ENCODE measurements at regions not wholly inside any gene's neighbourhood (a gene's known extent, or its start where the extent isn't known, plus 50 kb on each side); places are given as distances from the start of the nearest gene placed in this dataset.
"Not testable (repeated sequence)": the region's sequence is repeated elsewhere in the genome, so short reads cannot be mapped to it uniquely, and the experiment has no call there.

GRCh38 chr4:79598214-79598613, 190.2 kb upstream of the GK2 start:
- no peak for TF ChIP-seq CTCF (IDR thresholded peaks at IDR 0.05; ENCODE audit: insufficient read depth, low read length, poor library complexity, severe bottlenecking)
- no peak for DNase-seq (ENCODE audit: extremely low read depth, insufficient read length)
- Histone ChIP-seq H3K4me3 (replicated peaks; ENCODE audit: low read depth, low read length) (no peak overlapping the region), H3K27me3 (replicated peaks; ENCODE audit: control insufficient read depth, insufficient read depth, low read length) (no peaks in the 10 kb centered on the region), H3K36me3 (ENCODE audit: control insufficient read depth, insufficient read depth, low read length) (no peaks in the 10 kb centered on the region)

- no peaks in the 10 kb centered on the region for H3K36me3 ChIP-seq (ENCODE audit: control insufficient read depth, insufficient read depth, low read length)
- H3K4me3 ChIP-seq (replicated peaks; ENCODE audit: low read depth, low read length) = no peak overlapping the region
- no peaks in the 10 kb centered on the region for H3K27me3 ChIP-seq (replicated peaks; ENCODE audit: control insufficient read depth, insufficient read depth, low read length)
- TF ChIP-seq CTCF (IDR thresholded peaks at IDR 0.05; ENCODE audit: insufficient read depth, low read length, poor library complexity, severe bottlenecking) = no peak
- no peak for DNase-seq (ENCODE audit: extremely low read depth, insufficient read length)
These were observed 189.2 kb upstream of the GK2 start for GRCh38 chr4:79597266-79597665.

GRCh38 chr4:79592218-79592617, 184.2 kb upstream of the GK2 start:
- not testable (repeated sequence) for H3K36me3 ChIP-seq (ENCODE audit: control insufficient read depth, insufficient read depth, low read length); DNase-seq (ENCODE audit: extremely low read depth, insufficient read length); H3K27me3 ChIP-seq (replicated peaks; ENCODE audit: control insufficient read depth, insufficient read depth, low read length); H3K4me3 ChIP-seq (replicated peaks; ENCODE audit: low read depth, low read length)

- no peaks in the 10 kb centered on the region for H3K27me3 ChIP-seq (replicated peaks; ENCODE audit: control insufficient read depth, insufficient read depth, low read length)
- no peak overlapping the region for H3K4me3 ChIP-seq (replicated peaks; ENCODE audit: low read depth, low read length)
- no peak for TF ChIP-seq CTCF (IDR thresholded peaks at IDR 0.05; ENCODE audit: insufficient read depth, low read length, poor library complexity, severe bottlenecking)
- no peaks in the 10 kb centered on the region for H3K36me3 ChIP-seq (ENCODE audit: control insufficient read depth, insufficient read depth, low read length)
- DNase-seq (ENCODE audit: extremely low read depth, insufficient read length) = no peak
These were observed 180.7 kb upstream of the GK2 start for GRCh38 chr4:79588679-79589078.

- not testable (repeated sequence) for H3K27me3 ChIP-seq (replicated peaks; ENCODE audit: control insufficient read depth, insufficient read depth, low read length); H3K36me3 ChIP-seq (ENCODE audit: control insufficient read depth, insufficient read depth, low read length); DNase-seq (ENCODE audit: extremely low read depth, insufficient read length); H3K4me3 ChIP-seq (replicated peaks; ENCODE audit: low read depth, low read length)
These were observed 179.2 kb upstream of the GK2 start for GRCh38 chr4:79587207-79587606.

GRCh38 chr4:79585834-79586233, 177.8 kb upstream of the GK2 start:
- no peak for DNase-seq (ENCODE audit: extremely low read depth, insufficient read length)
- no peak for TF ChIP-seq CTCF (IDR thresholded peaks at IDR 0.05; ENCODE audit: insufficient read depth, low read length, poor library complexity, severe bottlenecking)
- no peaks in the 10 kb centered on the region for H3K36me3 ChIP-seq (ENCODE audit: control insufficient read depth, insufficient read depth, low read length)
- no peak overlapping the region for H3K4me3 ChIP-seq (replicated peaks; ENCODE audit: low read depth, low read length)
- H3K27me3 ChIP-seq (replicated peaks; ENCODE audit: control insufficient read depth, insufficient read depth, low read length) = no peaks in the 10 kb centered on the region

- DNase-seq (ENCODE audit: extremely low read depth, insufficient read length) = no peak
- no peak overlapping the region for H3K4me3 ChIP-seq (replicated peaks; ENCODE audit: low read depth, low read length)
- H3K36me3 ChIP-seq (ENCODE audit: control insufficient read depth, insufficient read depth, low read length) = no peaks in the 10 kb centered on the region
- no peak for TF ChIP-seq CTCF (IDR thresholded peaks at IDR 0.05; ENCODE audit: insufficient read depth, low read length, poor library complexity, severe bottlenecking)
- H3K27me3 ChIP-seq (replicated peaks; ENCODE audit: control insufficient read depth, insufficient read depth, low read length) = no peaks in the 10 kb centered on the region
These were observed 177.3 kb upstream of the GK2 start for GRCh38 chr4:79585330-79585729.

Measured in GM06990 (cell line).